ENCODE measurements at regions not wholly inside any gene's neighbourhood (a gene's known extent, or its start where the extent isn't known, plus 50 kb on each side); places are given as distances from the start of the nearest gene placed in this dataset.

GRCh38 chr15:91393186-91393585, 293.1 kb downstream of the SV2B start:
- TF ChIP-seq POLR2A (IDR thresholded peaks at IDR 0.05; ENCODE audit: low read depth, low read length) (no peak), POLR2AphosphoS5 (IDR thresholded peaks at IDR 0.05; ENCODE audit: low read depth, low read length) (no peak), PAX5 (IDR thresholded peaks at IDR 0.05; ENCODE audit: insufficient read depth, low read length, severe bottlenecking) (no peak), TAF1 (IDR thresholded peaks at IDR 0.05; ENCODE audit: low read depth, low read length) (no peak), SPI1 (IDR thresholded peaks at IDR 0.05; ENCODE audit: low read depth, low read length) (no peak)

Data from GM12891 (cell line).